ENCODE measurements at regions not wholly inside any gene's neighbourhood (a gene's known extent, or its start where the extent isn't known, plus 50 kb on each side); places are given as distances from the start of the nearest gene placed in this dataset.

GRCh38 chr3:181076558-181076957 is 87.0 kb upstream of the DNAJC19 start:
- no peak for TF ChIP-seq TAF1 (IDR thresholded peaks at IDR 0.05; ENCODE audit: borderline replicate concordance, insufficient read depth, low read length)
- no peak for TF ChIP-seq REST (IDR thresholded peaks at IDR 0.05; ENCODE audit: insufficient read depth in 1 of 2, low read depth in 2 of 2, low read length in 2 of 2)
- no peak for TF ChIP-seq POLR2AphosphoS5 (IDR thresholded peaks at IDR 0.05; ENCODE audit: low read depth, low read length)

GRCh38 chr3:181075098-181075497 is 85.6 kb upstream of the DNAJC19 start:
- TF ChIP-seq POLR2AphosphoS5 (IDR thresholded peaks at IDR 0.05; ENCODE audit: low read depth, low read length) (no peak), SIN3A (IDR thresholded peaks at IDR 0.05; ENCODE audit: borderline replicate concordance, insufficient read depth, low read length) (no peak), TAF1 (IDR thresholded peaks at IDR 0.05; ENCODE audit: borderline replicate concordance, insufficient read depth, low read length) (no peak), REST (IDR thresholded peaks at IDR 0.05; ENCODE audit: insufficient read depth in 1 of 2, low read depth in 2 of 2, low read length in 2 of 2) (no peak), FOXP2 (optimal IDR thresholded peaks at IDR 0.05; ENCODE audit: borderline replicate concordance, extremely low read depth, extremely low read length, insufficient read depth) (no peak)

- TF ChIP-seq FOXP2 (optimal IDR thresholded peaks at IDR 0.05; ENCODE audit: borderline replicate concordance, extremely low read depth, extremely low read length, insufficient read depth), result no peak
- no peak for TF ChIP-seq REST (IDR thresholded peaks at IDR 0.05; ENCODE audit: insufficient read depth in 1 of 2, low read depth in 2 of 2, low read length in 2 of 2)
- TF ChIP-seq SIN3A (IDR thresholded peaks at IDR 0.05; ENCODE audit: borderline replicate concordance, insufficient read depth, low read length), result no peak
- TF ChIP-seq POLR2AphosphoS5 (IDR thresholded peaks at IDR 0.05; ENCODE audit: low read depth, low read length), result no peak
- no peak for TF ChIP-seq TAF1 (IDR thresholded peaks at IDR 0.05; ENCODE audit: borderline replicate concordance, insufficient read depth, low read length)
Observed at GRCh38 chr3:181066143-181067087, 76.9 kb upstream of the DNAJC19 start.

- no peak for TF ChIP-seq FOXP2 (optimal IDR thresholded peaks at IDR 0.05; ENCODE audit: borderline replicate concordance, extremely low read depth, extremely low read length, insufficient read depth)
- TF ChIP-seq REST (IDR thresholded peaks at IDR 0.05; ENCODE audit: insufficient read depth in 1 of 2, low read depth in 2 of 2, low read length in 2 of 2), result no peak
Observed at GRCh38 chr3:181056136-181056732, 66.7 kb upstream of the DNAJC19 start.

All from PFSK-1 (cell line).